ENCODE measurements at regions not wholly inside any gene's neighbourhood (a gene's known extent, or its start where the extent isn't known, plus 50 kb on each side); places are given as distances from the start of the nearest gene placed in this dataset.
"Not testable (repeated sequence)": the region's sequence is repeated elsewhere in the genome, so short reads cannot be mapped to it uniquely, and the experiment has no call there.

DNA sequence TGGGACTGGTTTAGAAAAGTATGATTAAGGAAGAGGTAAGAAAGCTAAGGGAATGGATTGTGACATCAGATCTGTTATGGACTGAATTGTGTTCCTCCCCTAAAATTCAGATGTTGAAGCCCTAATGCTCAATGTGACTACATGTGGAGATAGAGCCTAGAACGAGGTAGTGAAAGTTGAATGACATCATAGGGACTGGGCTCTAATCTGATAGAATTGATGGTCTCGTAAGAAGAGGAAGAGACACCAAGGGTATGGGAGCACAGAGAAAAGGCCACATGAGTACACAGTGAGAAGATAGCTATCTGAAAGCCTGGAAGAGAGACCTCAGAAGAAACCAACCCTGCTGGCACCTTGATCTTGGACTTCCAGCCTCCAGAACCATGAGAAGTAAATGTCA lies 178.3 kb downstream of the TRIB2 start:
- no peak overlapping the region for H3K27ac Mint-ChIP-seq
- H3K4me1 Mint-ChIP-seq (ENCODE audit: low read depth) = peaks cover 19% of the 10 kb centered on the region
- no peak overlapping the region for H3K4me3 Mint-ChIP-seq
- no peak for DNase-seq
- H3K9me3 Mint-ChIP-seq = peaks cover 23% of the 10 kb centered on the region
- POLR2A ChIA-PET = no interaction called here
- H3K36me3 Mint-ChIP-seq = peaks cover 2% of the 10 kb centered on the region
- intact Hi-C loops (cut with micrococcal nuclease) = no loop called here
- CTCF ChIA-PET = no interaction called here
- H3K27me3 Mint-ChIP-seq = no peaks in the 10 kb centered on the region

- CTCF ChIA-PET = interaction anchor here (1.1 kb wide), 1 partner anchor 111 kb away, joined by 3 read pairs; no protein-coding TSS in a partner anchor
- intact Hi-C loops (cut with micrococcal nuclease) = no loop called here
- H3K27me3 Mint-ChIP-seq = no peaks in the 10 kb centered on the region
- H3K27ac Mint-ChIP-seq = no peak overlapping the region
- peaks cover 2% of the 10 kb centered on the region for H3K36me3 Mint-ChIP-seq
- peaks cover 23% of the 10 kb centered on the region for H3K9me3 Mint-ChIP-seq
- POLR2A ChIA-PET = no interaction called here
- DNase-seq = no peak
- peaks cover 19% of the 10 kb centered on the region for H3K4me1 Mint-ChIP-seq (ENCODE audit: low read depth)
- H3K4me3 Mint-ChIP-seq = no peak overlapping the region
These were observed 179.7 kb downstream of the TRIB2 start for GRCh38 chr2:12896318-12896982.

- intact Hi-C loops (cut with micrococcal nuclease) = no loop called here
- POLR2A ChIA-PET = no interaction called here
- no peaks in the 10 kb centered on the region for H3K27me3 Mint-ChIP-seq
- CTCF ChIA-PET = interaction anchor here (0.8 kb wide), 1 partner anchor 164 kb away, joined by 3 read pairs; no protein-coding TSS in a partner anchor
- no peak overlapping the region for H3K27ac Mint-ChIP-seq
- H3K4me3 Mint-ChIP-seq = no peak overlapping the region
- peaks cover 2% of the 10 kb centered on the region for H3K36me3 Mint-ChIP-seq
- peaks cover 19% of the 10 kb centered on the region for H3K4me1 Mint-ChIP-seq (ENCODE audit: low read depth)
- no peak for DNase-seq
- H3K9me3 Mint-ChIP-seq = peaks cover 16% of the 10 kb centered on the region
These were observed 180.4 kb downstream of the TRIB2 start for GRCh38 chr2:12897181-12897580.

- Mint-ChIP-seq H3K4me3 (no peak overlapping the region), H3K27ac (no peak overlapping the region), H3K27me3 (no peaks in the 10 kb centered on the region), H3K36me3 (no peaks in the 10 kb centered on the region), H3K9me3 (no peaks in the 10 kb centered on the region), H3K4me1 (ENCODE audit: low read depth) (peaks cover 1% of the 10 kb centered on the region)
- ChIA-PET CTCF (interaction anchor here (1.0 kb wide), 1 partner anchor 28 kb away, joined by 3 read pairs; no protein-coding TSS in a partner anchor), POLR2A (no interaction called here)
- DNase-seq = no peak
- intact Hi-C loops (cut with micrococcal nuclease) = no loop called here
These were observed 186.5 kb downstream of the TRIB2 start for GRCh38 chr2:12903272-12903671.

- no peak overlapping the region for H3K27ac Mint-ChIP-seq
- no peaks in the 10 kb centered on the region for H3K4me1 Mint-ChIP-seq (ENCODE audit: low read depth)
- no peak for DNase-seq
- no peaks in the 10 kb centered on the region for H3K9me3 Mint-ChIP-seq
- POLR2A ChIA-PET = interaction anchor here (0.6 kb wide), 2 partner anchors 141 to 899 kb away, joined by 3 to 4 read pairs; no protein-coding TSS in a partner anchor
- peaks cover 2% of the 10 kb centered on the region for H3K36me3 Mint-ChIP-seq
- peaks cover 6% of the 10 kb centered on the region for H3K27me3 Mint-ChIP-seq
- intact Hi-C loops (cut with micrococcal nuclease) = no loop called here
- CTCF ChIA-PET = no interaction called here
- no peak overlapping the region for H3K4me3 Mint-ChIP-seq
These were observed 193.7 kb downstream of the TRIB2 start for GRCh38 chr2:12910431-12910830.

- ChIA-PET CTCF (interaction anchor here (0.7 to 1.0 kb wide), 2 partner anchors 16 to 1195 kb away, joined by 3 to 4 read pairs; no protein-coding TSS in a partner anchor), POLR2A (no interaction called here)
- Mint-ChIP-seq H3K27ac (no peak overlapping the region), H3K27me3 (peaks cover 6% of the 10 kb centered on the region), H3K9me3 (no peaks in the 10 kb centered on the region), H3K4me1 (ENCODE audit: low read depth) (no peaks in the 10 kb centered on the region), H3K36me3 (no peaks in the 10 kb centered on the region), H3K4me3 (no peak overlapping the region)
- no peak for DNase-seq
- intact Hi-C loops (cut with micrococcal nuclease) = no loop called here
These were observed 199.1 kb downstream of the TRIB2 start for GRCh38 chr2:12915787-12916186.

DNA sequence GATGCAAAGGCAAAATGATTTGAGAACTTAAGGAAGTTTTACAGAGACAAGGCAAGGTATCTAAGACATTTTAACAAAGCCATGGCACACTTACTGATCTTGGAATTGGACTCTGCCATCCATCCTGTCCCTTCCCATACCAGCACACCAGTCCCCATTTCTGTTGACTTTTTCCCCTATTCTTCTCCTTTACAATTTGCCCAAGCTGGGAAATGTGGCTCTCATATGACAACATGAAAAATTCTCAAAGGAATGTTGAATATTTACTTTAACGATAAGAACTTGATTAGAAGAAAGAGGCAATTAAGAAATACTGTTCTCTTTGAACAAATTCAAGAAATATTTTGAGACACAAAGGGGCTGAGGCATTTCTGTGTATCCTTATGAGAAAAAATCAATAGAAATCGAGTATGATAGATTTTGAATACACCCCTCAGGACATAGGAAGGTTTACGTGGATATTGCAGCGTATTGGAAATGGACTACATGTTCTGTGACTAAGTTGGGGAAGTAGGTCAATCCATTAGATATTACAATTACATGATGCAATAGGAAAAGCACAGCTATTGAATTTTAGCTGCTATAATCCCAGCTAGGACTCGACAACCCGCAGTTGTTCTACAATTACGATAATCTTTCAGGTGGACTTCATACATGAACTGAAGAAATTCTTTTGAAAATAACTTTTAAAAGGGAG lies 201.6 kb downstream of the TRIB2 start:
- Mint-ChIP-seq H3K27me3 (peaks cover 6% of the 10 kb centered on the region), H3K36me3 (no peaks in the 10 kb centered on the region), H3K4me1 (ENCODE audit: low read depth) (no peaks in the 10 kb centered on the region), H3K27ac (no peak overlapping the region), H3K9me3 (no peaks in the 10 kb centered on the region), H3K4me3 (no peak overlapping the region)
- CTCF ChIA-PET = interaction anchor here (1.3 kb wide), 1 partner anchor 13 kb away, joined by 3 read pairs; no protein-coding TSS in a partner anchor
- no peak for DNase-seq
- POLR2A ChIA-PET = no interaction called here
- intact Hi-C loops (cut with micrococcal nuclease) = no loop called here

DNA sequence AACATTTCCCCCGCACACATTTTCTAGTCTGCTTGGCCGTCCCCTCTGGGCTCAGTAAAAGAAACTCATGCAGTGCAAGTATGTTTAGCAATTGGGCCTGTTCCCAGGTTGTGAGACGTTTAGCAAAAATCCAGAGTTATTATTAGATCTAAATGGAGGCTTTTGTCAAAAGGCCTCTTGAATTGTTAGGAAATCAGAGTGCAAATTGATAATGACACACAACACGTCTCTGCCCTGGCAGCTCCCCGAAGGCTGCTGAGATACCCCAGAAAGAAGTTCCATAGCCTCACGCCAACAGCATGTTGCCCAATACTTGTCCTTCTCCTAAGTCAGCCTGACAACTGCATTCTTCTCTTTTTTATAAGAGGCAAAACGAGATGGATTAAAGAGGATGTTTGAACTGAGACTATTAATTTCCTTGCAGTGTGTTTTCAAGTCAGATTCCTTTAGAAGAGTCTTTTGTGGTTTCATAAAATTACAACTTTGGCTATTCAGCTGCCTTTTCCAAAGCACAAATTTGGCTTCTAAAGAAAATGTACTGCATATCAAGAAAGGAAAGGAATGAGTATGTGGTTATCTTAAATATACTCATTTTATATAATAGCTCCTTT lies 202.2 kb downstream of the TRIB2 start:
- no peaks in the 10 kb centered on the region for H3K4me1 Mint-ChIP-seq (ENCODE audit: low read depth)
- H3K27ac Mint-ChIP-seq = no peak overlapping the region
- no peaks in the 10 kb centered on the region for H3K36me3 Mint-ChIP-seq
- H3K4me3 Mint-ChIP-seq = no peak overlapping the region
- no peaks in the 10 kb centered on the region for H3K9me3 Mint-ChIP-seq
- no peak for DNase-seq
- intact Hi-C loops (cut with micrococcal nuclease) = no loop called here
- peaks cover 6% of the 10 kb centered on the region for H3K27me3 Mint-ChIP-seq
- ChIA-PET CTCF (no interaction called here), POLR2A (no interaction called here)

DNA sequence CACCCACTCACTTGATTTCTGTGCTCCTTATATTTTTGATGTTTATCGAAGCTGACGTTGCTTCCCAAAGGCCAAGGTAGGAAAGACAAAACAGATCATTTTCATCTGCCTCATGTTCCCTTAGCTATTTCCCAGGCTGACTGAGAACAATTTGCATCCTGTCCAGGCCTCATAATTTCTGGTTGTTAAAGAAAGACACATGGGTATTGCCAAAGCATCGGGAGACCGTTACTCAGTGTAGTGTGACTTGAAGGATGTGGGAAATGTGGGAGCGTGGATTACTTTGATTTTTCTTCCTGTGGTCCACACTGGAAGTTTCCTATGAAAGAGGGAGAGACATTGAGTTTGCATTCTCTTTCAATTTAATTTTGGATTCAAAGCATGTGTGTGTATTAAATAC lies 204.6 kb downstream of the TRIB2 start:
- H3K4me3 Mint-ChIP-seq = no peak overlapping the region
- no peaks in the 10 kb centered on the region for H3K4me1 Mint-ChIP-seq (ENCODE audit: low read depth)
- no peak overlapping the region for H3K27ac Mint-ChIP-seq
- no peaks in the 10 kb centered on the region for H3K9me3 Mint-ChIP-seq
- ChIA-PET POLR2A (no interaction called here), CTCF (interaction anchor here (1.7 kb wide), 1 partner anchor 9 kb away, joined by 8 read pairs; no protein-coding TSS in a partner anchor)
- H3K27me3 Mint-ChIP-seq = no peaks in the 10 kb centered on the region
- no peak for DNase-seq
- intact Hi-C loops (cut with micrococcal nuclease) = loop anchor here (10.0 kb wide), 1 partner anchor 507 kb away; no protein-coding TSS in a partner anchor
- H3K36me3 Mint-ChIP-seq = no peaks in the 10 kb centered on the region

GRCh38 chr2:12923907-12924610 lies 207.3 kb downstream of the TRIB2 start:
- DNase-seq = no peak
- Mint-ChIP-seq H3K4me1 (ENCODE audit: low read depth) (peaks cover 11% of the 10 kb centered on the region), H3K27ac (no peak overlapping the region), H3K9me3 (no peaks in the 10 kb centered on the region), H3K4me3 (no peak overlapping the region), H3K36me3 (no peaks in the 10 kb centered on the region), H3K27me3 (no peaks in the 10 kb centered on the region)
- intact Hi-C loops (cut with micrococcal nuclease) = loop anchor here (10.0 kb wide), 1 partner anchor 509 kb away; no protein-coding TSS in a partner anchor
- POLR2A ChIA-PET = no interaction called here
- CTCF ChIA-PET = no interaction called here

DNA sequence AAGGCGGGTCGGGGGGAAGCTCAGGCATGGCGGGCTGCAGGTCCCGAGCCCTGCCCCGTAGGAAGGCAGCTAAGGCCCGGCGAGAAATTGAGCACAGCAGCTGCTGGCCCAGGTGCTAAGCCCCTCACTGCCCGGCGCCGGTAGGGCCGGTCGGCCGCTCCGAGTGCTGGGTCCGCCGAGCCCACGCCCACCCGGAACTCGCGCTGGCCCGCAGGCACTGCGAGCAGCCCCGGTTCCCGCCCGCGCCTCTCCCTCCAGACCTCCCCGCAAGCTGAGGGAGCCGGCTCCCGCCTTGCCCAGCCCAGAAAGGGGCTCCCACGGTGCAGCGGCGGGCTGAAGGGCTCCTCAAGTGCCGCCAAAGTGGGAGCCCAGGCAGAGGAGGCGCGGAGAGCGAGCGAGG lies 209.9 kb downstream of the TRIB2 start:
- CTCF ChIA-PET, H3K4me3 Mint-ChIP-seq, DNase-seq, H3K36me3 Mint-ChIP-seq, H3K27me3 Mint-ChIP-seq, POLR2A ChIA-PET, H3K9me3 Mint-ChIP-seq, H3K27ac Mint-ChIP-seq: not testable (repeated sequence)
- intact Hi-C loops (cut with micrococcal nuclease) = loop anchor here (10.0 kb wide), 1 partner anchor 512 kb away; no protein-coding TSS in a partner anchor
- H3K4me1 Mint-ChIP-seq (ENCODE audit: low read depth) = peaks cover 17% of the 10 kb centered on the region

All from activated CD4-positive, alpha-beta memory T cell treated with anti-CD3 and anti-CD28 coated beads for 36 hours (primary cell).